ENCODE measurements at regions not wholly inside any gene's neighbourhood (a gene's known extent, or its start where the extent isn't known, plus 50 kb on each side); places are given as distances from the start of the nearest gene placed in this dataset.

GRCh38 chr10:8656261-8656660, 601.8 kb downstream of the GATA3 start:
- TF ChIP-seq, protein P1, sequence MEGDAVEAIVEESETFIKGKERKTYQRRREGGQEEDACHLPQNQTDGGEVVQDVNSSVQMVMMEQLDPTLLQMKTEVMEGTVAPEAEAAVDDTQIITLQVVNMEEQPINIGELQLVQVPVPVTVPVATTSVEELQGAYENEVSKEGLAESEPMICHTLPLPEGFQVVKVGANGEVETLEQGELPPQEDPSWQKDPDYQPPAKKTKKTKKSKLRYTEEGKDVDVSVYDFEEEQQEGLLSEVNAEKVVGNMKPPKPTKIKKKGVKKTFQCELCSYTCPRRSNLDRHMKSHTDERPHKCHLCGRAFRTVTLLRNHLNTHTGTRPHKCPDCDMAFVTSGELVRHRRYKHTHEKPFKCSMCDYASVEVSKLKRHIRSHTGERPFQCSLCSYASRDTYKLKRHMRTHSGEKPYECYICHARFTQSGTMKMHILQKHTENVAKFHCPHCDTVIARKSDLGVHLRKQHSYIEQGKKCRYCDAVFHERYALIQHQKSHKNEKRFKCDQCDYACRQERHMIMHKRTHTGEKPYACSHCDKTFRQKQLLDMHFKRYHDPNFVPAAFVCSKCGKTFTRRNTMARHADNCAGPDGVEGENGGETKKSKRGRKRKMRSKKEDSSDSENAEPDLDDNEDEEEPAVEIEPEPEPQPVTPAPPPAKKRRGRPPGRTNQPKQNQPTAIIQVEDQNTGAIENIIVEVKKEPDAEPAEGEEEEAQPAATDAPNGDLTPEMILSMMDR (IDR thresholded peaks at IDR 0.05 in 2 of 3, conservative IDR thresholded peaks at IDR 0.05 in 1 of 3; ENCODE audit: borderline replicate concordance in 1 of 3, insufficient read depth in 1 of 3, low read depth in 2 of 3, low read length in 2 of 3) = no peak
- TF ChIP-seq, protein P2, sequence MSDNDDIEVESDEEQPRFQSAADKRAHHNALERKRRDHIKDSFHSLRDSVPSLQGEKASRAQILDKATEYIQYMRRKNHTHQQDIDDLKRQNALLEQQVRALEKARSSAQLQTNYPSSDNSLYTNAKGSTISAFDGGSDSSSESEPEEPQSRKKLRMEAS (IDR thresholded peaks at IDR 0.05) = no peak
- TF ChIP-seq CBX3 (IDR thresholded peaks at IDR 0.05; ENCODE audit: low read depth) (no peak), EZH2 (IDR thresholded peaks at IDR 0.05) (no peak), POLR2A (IDR thresholded peaks at IDR 0.05; ENCODE audit: borderline replicate concordance, extremely low read depth, insufficient read depth, insufficient read length) (no peak), RAD21 (IDR thresholded peaks at IDR 0.05; ENCODE audit: low read depth) (no peak), EZH2phosphoT487 (IDR thresholded peaks at IDR 0.05; ENCODE audit: borderline replicate concordance) (no peak), YY1 (IDR thresholded peaks at IDR 0.05; ENCODE audit: extremely low read depth, insufficient replicate concordance, low read depth, low read length) (no peak), POLR2AphosphoS5 (IDR thresholded peaks at IDR 0.05; ENCODE audit: low read depth, low read length) (no peak), FOSL1 (IDR thresholded peaks at IDR 0.05; ENCODE audit: low read depth) (no peak), CEBPB (IDR thresholded peaks at IDR 0.05; ENCODE audit: low read depth) (no peak)
- TF ChIP-seq, protein P3, sequence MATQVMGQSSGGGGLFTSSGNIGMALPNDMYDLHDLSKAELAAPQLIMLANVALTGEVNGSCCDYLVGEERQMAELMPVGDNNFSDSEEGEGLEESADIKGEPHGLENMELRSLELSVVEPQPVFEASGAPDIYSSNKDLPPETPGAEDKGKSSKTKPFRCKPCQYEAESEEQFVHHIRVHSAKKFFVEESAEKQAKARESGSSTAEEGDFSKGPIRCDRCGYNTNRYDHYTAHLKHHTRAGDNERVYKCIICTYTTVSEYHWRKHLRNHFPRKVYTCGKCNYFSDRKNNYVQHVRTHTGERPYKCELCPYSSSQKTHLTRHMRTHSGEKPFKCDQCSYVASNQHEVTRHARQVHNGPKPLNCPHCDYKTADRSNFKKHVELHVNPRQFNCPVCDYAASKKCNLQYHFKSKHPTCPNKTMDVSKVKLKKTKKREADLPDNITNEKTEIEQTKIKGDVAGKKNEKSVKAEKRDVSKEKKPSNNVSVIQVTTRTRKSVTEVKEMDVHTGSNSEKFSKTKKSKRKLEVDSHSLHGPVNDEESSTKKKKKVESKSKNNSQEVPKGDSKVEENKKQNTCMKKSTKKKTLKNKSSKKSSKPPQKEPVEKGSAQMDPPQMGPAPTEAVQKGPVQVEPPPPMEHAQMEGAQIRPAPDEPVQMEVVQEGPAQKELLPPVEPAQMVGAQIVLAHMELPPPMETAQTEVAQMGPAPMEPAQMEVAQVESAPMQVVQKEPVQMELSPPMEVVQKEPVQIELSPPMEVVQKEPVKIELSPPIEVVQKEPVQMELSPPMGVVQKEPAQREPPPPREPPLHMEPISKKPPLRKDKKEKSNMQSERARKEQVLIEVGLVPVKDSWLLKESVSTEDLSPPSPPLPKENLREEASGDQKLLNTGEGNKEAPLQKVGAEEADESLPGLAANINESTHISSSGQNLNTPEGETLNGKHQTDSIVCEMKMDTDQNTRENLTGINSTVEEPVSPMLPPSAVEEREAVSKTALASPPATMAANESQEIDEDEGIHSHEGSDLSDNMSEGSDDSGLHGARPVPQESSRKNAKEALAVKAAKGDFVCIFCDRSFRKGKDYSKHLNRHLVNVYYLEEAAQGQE (IDR thresholded peaks at IDR 0.05; ENCODE audit: low read depth) = no peak
- TF ChIP-seq, protein P4, sequence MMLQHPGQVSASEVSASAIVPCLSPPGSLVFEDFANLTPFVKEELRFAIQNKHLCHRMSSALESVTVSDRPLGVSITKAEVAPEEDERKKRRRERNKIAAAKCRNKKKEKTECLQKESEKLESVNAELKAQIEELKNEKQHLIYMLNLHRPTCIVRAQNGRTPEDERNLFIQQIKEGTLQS (IDR thresholded peaks at IDR 0.05) = no peak

Measured in HCT116 (cell line).